IMR-90 (cell line): ENCODE measurements at regions not wholly inside any gene's neighbourhood (a gene's known extent, or its start where the extent isn't known, plus 50 kb on each side); places are given as distances from the start of the nearest gene placed in this dataset.

ENCODE experiments used
- BHLHE40 ChIP-seq: fragments of 150-350 bp; IDR thresholded peaks from 2 replicates; pipeline ENCODE4 v1.6.1; 2016; ENCODE audit warnings: mild to moderate bottlenecking, low read depth, low read length
- CEBPB ChIP-seq: IDR thresholded peaks from 2 replicates; pipeline ENCODE4 v1.6.1; 2012; ENCODE audit warnings: low read depth, low read length, improper control_type of control experiment
- CHD1 ChIP-seq: IDR thresholded peaks from 2 replicates; pipeline ENCODE4 v1.6.1; 2012; ENCODE audit warnings: low read depth, low read length, improper control_type of control experiment
- ELK1 ChIP-seq: fragments of 150-350 bp; IDR thresholded peaks from 2 replicates; pipeline ENCODE4 v1.6.1; 2016; ENCODE audit warnings: low read depth, mild to moderate bottlenecking, low read length, moderate library complexity, borderline replicate concordance
- MAFK ChIP-seq: IDR thresholded peaks from 2 replicates; pipeline ENCODE4 v1.6.1; 2012; ENCODE audit warnings: low read depth, low read length, improper control_type of control experiment
- MAZ ChIP-seq: IDR thresholded peaks from 2 replicates; pipeline ENCODE4 v1.6.1; 2012; ENCODE audit warnings: low read depth, mild to moderate bottlenecking, low read length, improper control_type of control experiment, moderate library complexity, borderline replicate concordance
- MXI1 ChIP-seq: IDR thresholded peaks from 2 replicates; pipeline ENCODE4 v1.6.1; 2012; ENCODE audit warnings: low read depth, mild to moderate bottlenecking, low read length, moderate library complexity, borderline replicate concordance
- POLR2A ChIP-seq: IDR thresholded peaks from 2 replicates; pipeline ENCODE4 v1.6.1; 2012; ENCODE audit warnings: mild to moderate bottlenecking, low read depth, low read length
- RAD21 ChIP-seq: IDR thresholded peaks from 2 replicates; pipeline ENCODE4 v1.6.1; 2012; ENCODE audit warnings: low read length, improper control_type of control experiment
- RFX5 ChIP-seq: IDR thresholded peaks from 2 replicates; pipeline ENCODE4 v1.8.0; 2012; ENCODE audit warnings: low read depth, mild to moderate bottlenecking, low read length, moderate library complexity
- SMC3 ChIP-seq: fragments of 150-350 bp; IDR thresholded peaks from 2 replicates; pipeline ENCODE4 v1.6.1; 2016; ENCODE audit warnings: low read depth, mild to moderate bottlenecking, antibody characterized with exemption, low read length, moderate library complexity
- TF ChIP-seq, protein P1 (sequence below): conservative IDR thresholded peaks from 2 replicates; pipeline ENCODE4 v1.5.1; 2012; ENCODE audit warnings: mild to moderate bottlenecking, low read depth, low read length, improper control_type of control experiment

- TF ChIP-seq, protein P1, sequence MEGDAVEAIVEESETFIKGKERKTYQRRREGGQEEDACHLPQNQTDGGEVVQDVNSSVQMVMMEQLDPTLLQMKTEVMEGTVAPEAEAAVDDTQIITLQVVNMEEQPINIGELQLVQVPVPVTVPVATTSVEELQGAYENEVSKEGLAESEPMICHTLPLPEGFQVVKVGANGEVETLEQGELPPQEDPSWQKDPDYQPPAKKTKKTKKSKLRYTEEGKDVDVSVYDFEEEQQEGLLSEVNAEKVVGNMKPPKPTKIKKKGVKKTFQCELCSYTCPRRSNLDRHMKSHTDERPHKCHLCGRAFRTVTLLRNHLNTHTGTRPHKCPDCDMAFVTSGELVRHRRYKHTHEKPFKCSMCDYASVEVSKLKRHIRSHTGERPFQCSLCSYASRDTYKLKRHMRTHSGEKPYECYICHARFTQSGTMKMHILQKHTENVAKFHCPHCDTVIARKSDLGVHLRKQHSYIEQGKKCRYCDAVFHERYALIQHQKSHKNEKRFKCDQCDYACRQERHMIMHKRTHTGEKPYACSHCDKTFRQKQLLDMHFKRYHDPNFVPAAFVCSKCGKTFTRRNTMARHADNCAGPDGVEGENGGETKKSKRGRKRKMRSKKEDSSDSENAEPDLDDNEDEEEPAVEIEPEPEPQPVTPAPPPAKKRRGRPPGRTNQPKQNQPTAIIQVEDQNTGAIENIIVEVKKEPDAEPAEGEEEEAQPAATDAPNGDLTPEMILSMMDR = no peak
- no peak for TF ChIP-seq POLR2A
- TF ChIP-seq MAZ = no peak
- no peak for TF ChIP-seq RFX5
- TF ChIP-seq CEBPB = no peak
- no peak for TF ChIP-seq CHD1
- no peak for TF ChIP-seq MAFK
- TF ChIP-seq RAD21 = no peak
- TF ChIP-seq SMC3 = no peak
- no peak for TF ChIP-seq BHLHE40
- TF ChIP-seq MXI1 = no peak
- no peak for TF ChIP-seq ELK1
Measured at GRCh38 chr15:29990954-29991353, 91.8 kb upstream of the GOLGA8J start.
